Left ventricle myocardium inferior (tissue), 1 donor: ENCODE measurements at regions not wholly inside any gene's neighbourhood (a gene's known extent, or its start where the extent isn't known, plus 50 kb on each side); places are given as distances from the start of the nearest gene placed in this dataset.
A peak's percentile ranks its signal among the peaks of the same experiment; 100 is the strongest.
"Not testable (repeated sequence)": the region's sequence is repeated elsewhere in the genome, so short reads cannot be mapped to it uniquely, and the experiment has no call there.

Experiments
- DNase-seq: peaks from one replicate; pipeline ENCODE4 v3.0.0-alpha.2; 2020
- H3K27ac ChIP-seq: fragments of 200-600 bp; replicated peaks from 2 replicates; pipeline ENCODE4 v1.8.0; 2021
- H3K27me3 ChIP-seq: fragments of 200-600 bp; 2 replicates; pipeline ENCODE4 v1.8.0; 2021; ENCODE audit warnings: low read depth
- H3K36me3 ChIP-seq: fragments of 200-600 bp; 2 replicates; pipeline ENCODE4 v1.8.0; 2021
- H3K4me1 ChIP-seq: fragments of 200-600 bp; 2 replicates; pipeline ENCODE4 v1.8.0; 2021
- H3K4me3 ChIP-seq: fragments of 200-600 bp; 2 replicates; pipeline ENCODE4 v1.8.0; 2021; ENCODE audit warnings: mild to moderate bottlenecking, moderate library complexity
- H3K9me3 ChIP-seq: fragments of 200-600 bp; replicated peaks from 2 replicates; pipeline ENCODE4 v1.8.0; 2021
- intact Hi-C: fragments of 100-400 bp; cut with micrococcal nuclease; formaldehyde crosslinking; loops from one replicate; pipeline ENCODE4 v1.11.0; 2022
- TF ChIP-seq, protein P1 (sequence below): fragments of 200-600 bp; IDR thresholded peaks from 2 replicates; pipeline ENCODE4 v1.8.0; 2021; ENCODE audit warnings: antibody characterized with exemption, mild to moderate bottlenecking, borderline replicate concordance
- donor health status: DM: no; HTN: yes; CAD: no; lungs with severe emphysema.

DNA sequence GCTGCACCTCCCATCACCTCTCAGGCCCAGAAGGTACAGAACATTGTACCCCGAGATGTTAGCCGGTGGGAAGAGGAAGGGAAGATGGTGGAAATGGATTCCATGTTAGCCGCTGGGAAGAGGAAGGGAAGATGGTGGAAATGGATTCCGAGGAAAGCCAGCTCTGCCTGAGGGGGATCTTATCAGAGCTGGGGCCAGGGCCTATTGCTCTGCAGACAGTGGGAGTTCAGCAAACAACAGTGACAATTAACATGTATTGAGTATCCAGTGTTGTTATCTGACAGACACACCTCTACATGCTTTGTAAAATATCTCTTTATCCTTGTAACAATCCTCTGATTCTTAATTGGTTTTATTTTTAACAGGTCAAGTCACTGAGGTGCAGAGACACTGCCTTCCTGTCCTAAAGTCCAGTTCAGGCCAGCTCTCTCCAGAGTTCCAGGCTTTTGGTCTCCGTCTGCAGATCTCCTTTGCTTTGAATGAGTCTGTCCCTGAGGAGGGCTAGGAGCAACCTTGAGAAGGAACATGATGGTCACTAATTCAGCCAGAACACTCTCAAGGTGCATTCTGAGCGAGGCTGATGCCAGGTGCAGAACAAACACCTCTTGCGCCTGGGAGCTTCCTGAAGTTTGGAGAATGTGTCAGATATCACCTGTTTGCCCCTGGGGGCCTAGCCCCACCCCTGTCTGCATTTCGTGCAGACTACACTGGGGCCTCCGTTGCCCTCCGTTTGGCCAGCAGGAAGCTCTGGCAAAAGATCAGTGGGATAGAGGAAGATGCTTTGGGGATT lies 82.4 kb upstream of the PODXL start:
- H3K9me3 ChIP-seq: no peaks in the 10 kb centered on the region
- TF ChIP-seq, protein P1, sequence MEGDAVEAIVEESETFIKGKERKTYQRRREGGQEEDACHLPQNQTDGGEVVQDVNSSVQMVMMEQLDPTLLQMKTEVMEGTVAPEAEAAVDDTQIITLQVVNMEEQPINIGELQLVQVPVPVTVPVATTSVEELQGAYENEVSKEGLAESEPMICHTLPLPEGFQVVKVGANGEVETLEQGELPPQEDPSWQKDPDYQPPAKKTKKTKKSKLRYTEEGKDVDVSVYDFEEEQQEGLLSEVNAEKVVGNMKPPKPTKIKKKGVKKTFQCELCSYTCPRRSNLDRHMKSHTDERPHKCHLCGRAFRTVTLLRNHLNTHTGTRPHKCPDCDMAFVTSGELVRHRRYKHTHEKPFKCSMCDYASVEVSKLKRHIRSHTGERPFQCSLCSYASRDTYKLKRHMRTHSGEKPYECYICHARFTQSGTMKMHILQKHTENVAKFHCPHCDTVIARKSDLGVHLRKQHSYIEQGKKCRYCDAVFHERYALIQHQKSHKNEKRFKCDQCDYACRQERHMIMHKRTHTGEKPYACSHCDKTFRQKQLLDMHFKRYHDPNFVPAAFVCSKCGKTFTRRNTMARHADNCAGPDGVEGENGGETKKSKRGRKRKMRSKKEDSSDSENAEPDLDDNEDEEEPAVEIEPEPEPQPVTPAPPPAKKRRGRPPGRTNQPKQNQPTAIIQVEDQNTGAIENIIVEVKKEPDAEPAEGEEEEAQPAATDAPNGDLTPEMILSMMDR: no peak
- no peaks in the 10 kb centered on the region for H3K36me3 ChIP-seq
- no peak overlapping the region for H3K4me3 ChIP-seq
- no peaks in the 10 kb centered on the region for H3K27me3 ChIP-seq
- DNase-seq: no peak
- intact Hi-C loops: no loop called here
- peaks cover 33% of the 10 kb centered on the region for H3K4me1 ChIP-seq
- no peak overlapping the region for H3K27ac ChIP-seq

GRCh38 chr7:131637859-131638258 lies 81.4 kb upstream of the PODXL start:
- Histone ChIP-seq H3K27me3 (no peaks in the 10 kb centered on the region), H3K27ac (no peak overlapping the region), H3K9me3 (no peaks in the 10 kb centered on the region), H3K4me3 (no peak overlapping the region), H3K36me3 (no peaks in the 10 kb centered on the region), H3K4me1 (peaks cover 35% of the 10 kb centered on the region)
- intact Hi-C loops: no loop called here
- TF ChIP-seq, protein P1: no peak
- no peak for DNase-seq

DNA sequence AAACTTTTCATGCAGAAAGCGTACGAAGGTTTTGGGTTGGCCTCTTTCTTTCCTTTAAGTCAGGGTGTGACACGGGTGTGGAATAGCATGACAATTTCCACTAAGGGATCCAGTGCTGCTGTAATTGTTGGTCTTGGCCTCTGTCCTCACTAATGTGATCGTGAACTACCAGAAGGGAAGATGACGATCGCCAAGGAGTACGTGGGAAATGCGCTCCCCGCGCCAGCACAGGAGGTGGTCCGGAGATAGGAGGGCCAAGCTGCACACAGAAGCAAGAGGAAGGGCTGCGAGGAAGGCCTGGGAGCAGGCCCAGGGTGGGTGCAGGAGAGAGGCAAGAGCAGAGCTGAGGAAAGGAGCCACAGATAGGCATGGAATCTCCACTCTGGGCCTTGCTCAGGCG lies 79.7 kb upstream of the PODXL start:
- Histone ChIP-seq H3K4me1 (peaks cover 35% of the 10 kb centered on the region), H3K36me3 (no peaks in the 10 kb centered on the region), H3K9me3 (no peaks in the 10 kb centered on the region), H3K4me3 (no peak overlapping the region), H3K27ac (peak overlapping the region; percentile 75), H3K27me3 (no peaks in the 10 kb centered on the region)
- peak; percentile 66 for DNase-seq
- TF ChIP-seq, protein P1: no peak
- intact Hi-C loops: no loop called here

DNA sequence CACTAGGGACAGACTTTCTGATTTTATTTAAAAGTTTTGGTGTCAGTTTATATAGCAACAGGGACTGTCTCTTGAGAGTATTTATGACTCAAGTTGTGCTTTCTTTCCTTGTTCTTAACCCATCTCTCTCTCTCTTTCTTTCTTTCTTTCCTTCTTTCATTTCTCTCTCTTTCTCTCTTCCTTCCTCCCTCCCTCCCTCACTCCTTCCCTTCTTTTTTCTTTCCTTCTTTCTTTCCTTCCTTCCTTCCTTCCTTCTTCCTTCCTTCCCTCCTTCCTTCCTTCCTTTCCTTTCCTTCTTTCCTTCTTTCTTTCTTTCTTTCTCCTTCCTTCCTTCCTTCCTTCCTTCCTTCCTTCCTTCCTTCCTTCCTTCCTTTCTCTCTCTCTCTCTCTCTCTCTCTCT lies 77.8 kb upstream of the PODXL start:
- H3K9me3 ChIP-seq, H3K27me3 ChIP-seq, intact Hi-C loops, H3K36me3 ChIP-seq, H3K4me3 ChIP-seq, DNase-seq: not testable (repeated sequence)
- Histone ChIP-seq H3K4me1 (peaks cover 53% of the 10 kb centered on the region), H3K27ac (peak overlapping the region; percentile 70)

GRCh38 chr7:131633342-131633843 lies 77.0 kb upstream of the PODXL start:
- H3K27ac ChIP-seq: peak overlapping the region; percentile 70
- no peaks in the 10 kb centered on the region for H3K36me3 ChIP-seq
- DNase-seq: no peak
- no peaks in the 10 kb centered on the region for H3K9me3 ChIP-seq
- peaks cover 61% of the 10 kb centered on the region for H3K4me1 ChIP-seq
- intact Hi-C loops: no loop called here
- no peaks in the 10 kb centered on the region for H3K27me3 ChIP-seq
- TF ChIP-seq, protein P1: no peak
- H3K4me3 ChIP-seq: no peak overlapping the region

- no peak overlapping the region for H3K4me3 ChIP-seq
- no peak for DNase-seq
- TF ChIP-seq, protein P1: no peak
- peaks cover 69% of the 10 kb centered on the region for H3K4me1 ChIP-seq
- no peaks in the 10 kb centered on the region for H3K9me3 ChIP-seq
- H3K27ac ChIP-seq: peak overlapping the region; percentile 85
- no peaks in the 10 kb centered on the region for H3K36me3 ChIP-seq
- intact Hi-C loops: no loop called here
- no peaks in the 10 kb centered on the region for H3K27me3 ChIP-seq
Measured at GRCh38 chr7:131630427-131630826, 74.0 kb upstream of the PODXL start.
